AG04450 (cell line): ENCODE measurements at regions not wholly inside any gene's neighbourhood (a gene's known extent, or its start where the extent isn't known, plus 50 kb on each side); places are given as distances from the start of the nearest gene placed in this dataset.

Experiments
- CTCF ChIA-PET: fragments of 300-600, 350-600 bp; formaldehyde crosslinking; extraction: SDS; loops from one replicate; lab custom pipeline; 2022; ENCODE audit warnings: antibody characterized with exemption, inconsistent platforms; lab: Charles Lee
- POLR2A ChIA-PET: fragments of 350-600 bp; formaldehyde crosslinking; extraction: SDS; loops from one replicate; lab custom pipeline; 2021; ENCODE audit warnings: antibody characterized with exemption, inconsistent platforms; lab: Yijun Ruan, JAX
- DNase-seq: peaks from one replicate; pipeline ENCODE4 v3.0.0-alpha.2; 2011; ENCODE audit warnings: low read depth, low spot score
- H3K27ac ChIP-seq: one replicate; pipeline ENCODE4 v1.5.1; 2012; ENCODE audit warnings: low read depth, low read length, control low read depth
- H3K27me3 ChIP-seq: one replicate; pipeline ENCODE4 v1.6.0; 2012; ENCODE audit warnings: low read length; ENCODE audit not compliant: control insufficient read depth, insufficient read depth
- H3K4me3 ChIP-seq: 2 replicates; pipeline ENCODE4 v1.5.1; 2011; ENCODE audit warnings: mild to moderate bottlenecking, low read depth, low read length, control low read depth
- H3K9me3 ChIP-seq: 2 replicates; pipeline ENCODE4 v1.5.1; 2012; ENCODE audit warnings: low read length; ENCODE audit not compliant: control insufficient read depth, insufficient read depth
- TF ChIP-seq, protein P1 (sequence below): IDR thresholded peaks from 2 replicates; pipeline ENCODE4 v1.5.1; 2011; ENCODE audit warnings: low read depth, low read length, control low read depth, inconsistent platforms

- H3K27ac ChIP-seq, result no peak overlapping the region
- H3K27me3 ChIP-seq, result no peaks in the 10 kb centered on the region
- TF ChIP-seq, protein P1, sequence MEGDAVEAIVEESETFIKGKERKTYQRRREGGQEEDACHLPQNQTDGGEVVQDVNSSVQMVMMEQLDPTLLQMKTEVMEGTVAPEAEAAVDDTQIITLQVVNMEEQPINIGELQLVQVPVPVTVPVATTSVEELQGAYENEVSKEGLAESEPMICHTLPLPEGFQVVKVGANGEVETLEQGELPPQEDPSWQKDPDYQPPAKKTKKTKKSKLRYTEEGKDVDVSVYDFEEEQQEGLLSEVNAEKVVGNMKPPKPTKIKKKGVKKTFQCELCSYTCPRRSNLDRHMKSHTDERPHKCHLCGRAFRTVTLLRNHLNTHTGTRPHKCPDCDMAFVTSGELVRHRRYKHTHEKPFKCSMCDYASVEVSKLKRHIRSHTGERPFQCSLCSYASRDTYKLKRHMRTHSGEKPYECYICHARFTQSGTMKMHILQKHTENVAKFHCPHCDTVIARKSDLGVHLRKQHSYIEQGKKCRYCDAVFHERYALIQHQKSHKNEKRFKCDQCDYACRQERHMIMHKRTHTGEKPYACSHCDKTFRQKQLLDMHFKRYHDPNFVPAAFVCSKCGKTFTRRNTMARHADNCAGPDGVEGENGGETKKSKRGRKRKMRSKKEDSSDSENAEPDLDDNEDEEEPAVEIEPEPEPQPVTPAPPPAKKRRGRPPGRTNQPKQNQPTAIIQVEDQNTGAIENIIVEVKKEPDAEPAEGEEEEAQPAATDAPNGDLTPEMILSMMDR, result no peak
- ChIA-PET CTCF (no interaction called here), POLR2A (no interaction called here)
- no peaks in the 10 kb centered on the region for H3K9me3 ChIP-seq
- no peak for DNase-seq
- H3K4me3 ChIP-seq, result no peak overlapping the region
Observed at GRCh38 chr5:68894673-68895072, 199.1 kb upstream of the SLC30A5 start.

- POLR2A ChIA-PET, result no interaction called here
- CTCF ChIA-PET, result interaction anchor here (1.0 kb wide), 1 partner anchor 613 kb away, joined by 3 read pairs; no protein-coding TSS in a partner anchor
- TF ChIP-seq, protein P1, result no peak
Observed at GRCh38 chr5:68898951-68899471, 194.8 kb upstream of the SLC30A5 start.

DNA sequence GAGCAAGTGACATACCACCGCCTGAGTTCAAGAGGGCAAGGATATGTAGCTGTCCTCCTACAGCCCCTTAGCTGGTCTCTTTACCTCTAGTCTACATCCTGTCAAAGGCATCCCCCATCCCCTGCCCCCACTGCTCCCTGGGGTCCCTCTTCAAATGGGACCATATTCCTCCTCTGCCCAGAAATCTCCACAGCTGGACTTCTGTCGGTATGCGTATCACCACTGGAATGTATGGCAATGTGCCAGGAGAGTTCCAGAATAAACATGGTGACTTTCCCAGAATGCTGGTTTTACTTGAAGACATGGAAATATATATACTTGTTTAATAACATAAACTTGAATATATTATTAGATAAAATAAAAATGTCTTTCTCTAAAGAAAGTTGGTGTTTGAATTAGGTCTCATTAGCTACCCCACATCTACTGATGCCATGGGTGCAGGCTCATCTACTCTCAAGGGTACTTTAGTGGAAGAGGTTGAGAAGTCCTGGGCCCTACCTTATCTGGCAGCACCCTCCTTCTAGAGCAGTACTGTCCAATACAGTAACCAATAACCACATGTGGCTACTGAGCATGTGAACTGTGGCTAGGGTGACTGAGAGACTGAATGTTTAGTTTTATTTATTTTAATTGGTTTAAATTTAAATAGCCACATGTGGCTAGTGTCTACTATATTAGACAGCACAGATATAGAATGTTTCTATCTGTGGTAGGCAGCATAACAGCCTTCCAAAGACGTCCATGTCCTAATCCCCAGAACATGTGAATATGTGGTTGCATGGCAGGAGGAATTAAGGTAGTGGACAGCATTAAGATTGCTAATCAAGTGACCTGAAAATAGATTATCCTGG lies 181.7 kb upstream of the SLC30A5 start:
- Histone ChIP-seq H3K27ac (peak overlapping the region; percentile 61), H3K4me3 (no peak overlapping the region), H3K9me3 (no peaks in the 10 kb centered on the region), H3K27me3 (no peaks in the 10 kb centered on the region)
- TF ChIP-seq, protein P1, result no peak
- POLR2A ChIA-PET, result no interaction called here
- CTCF ChIA-PET, result no interaction called here
- peak; percentile 32 for DNase-seq

More at GRCh38 chr5:68898951-68899471, 194.8 kb upstream of the SLC30A5 start:
- Histone ChIP-seq H3K4me3 (no peak overlapping the region), H3K27ac (no peak overlapping the region), H3K27me3 (no peaks in the 10 kb centered on the region), H3K9me3 (no peaks in the 10 kb centered on the region)
- no peak for DNase-seq

- Histone ChIP-seq H3K27ac (no peak overlapping the region), H3K9me3 (no peaks in the 10 kb centered on the region), H3K4me3 (no peak overlapping the region), H3K27me3 (no peaks in the 10 kb centered on the region)
- CTCF ChIA-PET, result no interaction called here
- no peak for DNase-seq
- POLR2A ChIA-PET, result no interaction called here
- TF ChIP-seq, protein P1, result no peak
Observed at GRCh38 chr5:68915079-68915478, 178.7 kb upstream of the SLC30A5 start.

- peaks cover 7% of the 10 kb centered on the region; the same call in 1 of the 2 replicates for H3K9me3 ChIP-seq
- no peak for DNase-seq
- TF ChIP-seq, protein P1, result no peak
- H3K27me3 ChIP-seq, result no peaks in the 10 kb centered on the region
- H3K27ac ChIP-seq, result no peak overlapping the region
- H3K4me3 ChIP-seq, result no peak overlapping the region
- ChIA-PET CTCF (no interaction called here), POLR2A (no interaction called here)
Observed at GRCh38 chr5:68918306-68918705, 175.5 kb upstream of the SLC30A5 start.
